ENCODE measurements at regions not wholly inside any gene's neighbourhood (a gene's known extent, or its start where the extent isn't known, plus 50 kb on each side); places are given as distances from the start of the nearest gene placed in this dataset.

DNA sequence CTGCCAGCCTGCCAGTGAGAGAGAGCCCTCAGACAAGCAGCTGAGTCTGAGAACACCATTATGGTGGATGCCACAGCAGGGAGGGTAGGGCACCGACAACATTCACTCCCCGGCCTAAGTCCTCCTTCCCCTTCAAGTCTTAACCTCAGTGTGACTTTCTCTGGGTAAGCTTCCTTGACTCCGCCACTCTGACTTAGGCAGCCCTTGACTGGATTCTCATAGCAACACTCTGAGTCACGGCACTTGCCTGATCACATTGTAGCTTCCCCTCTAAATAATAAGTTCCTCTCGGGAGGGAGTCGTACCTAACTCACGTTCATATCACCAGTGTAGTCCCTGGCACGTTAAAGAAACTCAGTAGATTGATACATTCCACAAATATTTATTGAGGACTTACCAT is 180.5 kb downstream of the FOXB1 start:
- TF ChIP-seq, protein P1, sequence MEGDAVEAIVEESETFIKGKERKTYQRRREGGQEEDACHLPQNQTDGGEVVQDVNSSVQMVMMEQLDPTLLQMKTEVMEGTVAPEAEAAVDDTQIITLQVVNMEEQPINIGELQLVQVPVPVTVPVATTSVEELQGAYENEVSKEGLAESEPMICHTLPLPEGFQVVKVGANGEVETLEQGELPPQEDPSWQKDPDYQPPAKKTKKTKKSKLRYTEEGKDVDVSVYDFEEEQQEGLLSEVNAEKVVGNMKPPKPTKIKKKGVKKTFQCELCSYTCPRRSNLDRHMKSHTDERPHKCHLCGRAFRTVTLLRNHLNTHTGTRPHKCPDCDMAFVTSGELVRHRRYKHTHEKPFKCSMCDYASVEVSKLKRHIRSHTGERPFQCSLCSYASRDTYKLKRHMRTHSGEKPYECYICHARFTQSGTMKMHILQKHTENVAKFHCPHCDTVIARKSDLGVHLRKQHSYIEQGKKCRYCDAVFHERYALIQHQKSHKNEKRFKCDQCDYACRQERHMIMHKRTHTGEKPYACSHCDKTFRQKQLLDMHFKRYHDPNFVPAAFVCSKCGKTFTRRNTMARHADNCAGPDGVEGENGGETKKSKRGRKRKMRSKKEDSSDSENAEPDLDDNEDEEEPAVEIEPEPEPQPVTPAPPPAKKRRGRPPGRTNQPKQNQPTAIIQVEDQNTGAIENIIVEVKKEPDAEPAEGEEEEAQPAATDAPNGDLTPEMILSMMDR (IDR thresholded peaks at IDR 0.05): no peak
- TF ChIP-seq POLR2A (IDR thresholded peaks at IDR 0.05): no peak

All from uterus (tissue), 2 donors.